ENCODE measurements at regions not wholly inside any gene's neighbourhood (a gene's known extent, or its start where the extent isn't known, plus 50 kb on each side); places are given as distances from the start of the nearest gene placed in this dataset.

GRCh38 chr3:95212117-95212516 lies 1149.3 kb downstream of the NSUN3 start:
- Histone ChIP-seq H3K9ac (no peak overlapping the region), H3K27ac (no peak overlapping the region), H3K4me3 (ENCODE audit: low read depth, low read length) (no peak overlapping the region), H3K9me3 (ENCODE audit: control insufficient read depth, low read length) (no peaks in the 10 kb centered on the region), H3K27me3 (ENCODE audit: control insufficient read depth, insufficient read depth, low read length) (no peaks in the 10 kb centered on the region), H3K36me3 (ENCODE audit: control insufficient read depth, insufficient read depth, low read length) (no peaks in the 10 kb centered on the region), H3K4me2 (ENCODE audit: low read length) (no peak overlapping the region), H3K79me2 (no peaks in the 10 kb centered on the region), H3K4me1 (no peaks in the 10 kb centered on the region), H2AFZ (no peak overlapping the region)
- TF ChIP-seq CTCF (IDR thresholded peaks at IDR 0.05): no peak

GRCh38 chr3:95215437-95215957 lies 1152.6 kb downstream of the NSUN3 start:
- Histone ChIP-seq H3K4me2 (ENCODE audit: low read length) (no peak overlapping the region), H3K9me3 (ENCODE audit: control insufficient read depth, low read length) (no peaks in the 10 kb centered on the region), H3K9ac (no peak overlapping the region), H3K36me3 (ENCODE audit: control insufficient read depth, insufficient read depth, low read length) (no peaks in the 10 kb centered on the region), H2AFZ (no peak overlapping the region), H3K27ac (no peak overlapping the region), H3K4me3 (ENCODE audit: low read depth, low read length) (no peak overlapping the region), H3K79me2 (no peaks in the 10 kb centered on the region), H3K27me3 (ENCODE audit: control insufficient read depth, insufficient read depth, low read length) (no peaks in the 10 kb centered on the region), H3K4me1 (no peaks in the 10 kb centered on the region)
- no peak for TF ChIP-seq CTCF (IDR thresholded peaks at IDR 0.05)

- no peak overlapping the region for H2AFZ ChIP-seq
- TF ChIP-seq CTCF (IDR thresholded peaks at IDR 0.05): no peak
Observed at GRCh38 chr3:95217661-95218060, 1154.8 kb downstream of the NSUN3 start.

GRCh38 chr3:95218484-95218883 lies 1155.6 kb downstream of the NSUN3 start:
- Histone ChIP-seq H3K4me2 (ENCODE audit: low read length) (no peak overlapping the region), H3K27ac (no peak overlapping the region)

More at GRCh38 chr3:95217661-95218060, 1154.8 kb downstream of the NSUN3 start:
- no peaks in the 10 kb centered on the region for H3K4me1 ChIP-seq
- H3K9ac ChIP-seq: no peak overlapping the region
- H3K27me3 ChIP-seq (ENCODE audit: control insufficient read depth, insufficient read depth, low read length): no peaks in the 10 kb centered on the region
- H3K9me3 ChIP-seq (ENCODE audit: control insufficient read depth, low read length): no peaks in the 10 kb centered on the region
- H3K27ac ChIP-seq: no peak overlapping the region
- H3K36me3 ChIP-seq (ENCODE audit: control insufficient read depth, insufficient read depth, low read length): no peaks in the 10 kb centered on the region
- no peaks in the 10 kb centered on the region for H3K79me2 ChIP-seq
- H3K4me3 ChIP-seq (ENCODE audit: low read depth, low read length): no peak overlapping the region
- no peak overlapping the region for H3K4me2 ChIP-seq (ENCODE audit: low read length)

More at GRCh38 chr3:95218484-95218883, 1155.6 kb downstream of the NSUN3 start:
- Histone ChIP-seq H3K36me3 (ENCODE audit: control insufficient read depth, insufficient read depth, low read length) (no peaks in the 10 kb centered on the region), H3K9me3 (ENCODE audit: control insufficient read depth, low read length) (no peaks in the 10 kb centered on the region), H3K9ac (no peak overlapping the region), H3K79me2 (no peaks in the 10 kb centered on the region), H2AFZ (no peak overlapping the region), H3K4me3 (ENCODE audit: low read depth, low read length) (no peak overlapping the region), H3K27me3 (ENCODE audit: control insufficient read depth, insufficient read depth, low read length) (no peaks in the 10 kb centered on the region), H3K4me1 (no peaks in the 10 kb centered on the region)
- no peak for TF ChIP-seq CTCF (IDR thresholded peaks at IDR 0.05)

All from parathyroid adenoma (tissue), 2 donors.